Breast epithelium (tissue), 4 donors: ENCODE measurements at regions not wholly inside any gene's neighbourhood (a gene's known extent, or its start where the extent isn't known, plus 50 kb on each side); places are given as distances from the start of the nearest gene placed in this dataset.

Experiments used
- DNase-seq, 2 donors: peaks; one replicate each; pipeline ENCODE4 v3.0.0-alpha.2; 2019; ENCODE audit warnings: low spot score in 2 of 2
- H3K27ac ChIP-seq, 2 donors: fragments of 200-600 bp; sonication (generic) in 1 of 2; one replicate each; pipeline ENCODE4 v1.5.1; 2016 to 2019; ENCODE audit warnings: mild to moderate bottlenecking in 1 of 2
- H3K27me3 ChIP-seq, 2 donors: fragments of 200-600 bp; sonication (generic) in 1 of 2; one replicate each; pipeline versions ENCODE4 v1.5.1 to v1.6.0; 2017 to 2019; ENCODE audit warnings: control low read depth in 1 of 2, mild to moderate bottlenecking in 1 of 2
- H3K36me3 ChIP-seq: fragments of 200-600 bp; one replicate; pipeline ENCODE4 v1.5.1; 2019
- H3K4me1 ChIP-seq, 2 donors: fragments of 200-600 bp; sonication (generic); one replicate each; pipeline ENCODE4 v1.5.1; 2016 to 2019; ENCODE audit warnings: control low read depth in 1 of 2
- H3K4me3 ChIP-seq, 3 donors: fragments of 200-600 bp; sonication (generic); 1 replicate in 2 of 3; 2 replicates in 1 of 3; pipeline ENCODE4 v1.5.1; 2016 to 2019; ENCODE audit warnings: mild to moderate bottlenecking in 3 of 3, moderate library complexity in 2 of 3
- H3K9me3 ChIP-seq, 2 donors: fragments of 200-600 bp; sonication (generic) in 1 of 2; one replicate each; pipeline ENCODE4 v1.5.1; 2016 to 2019; ENCODE audit warnings: control low read depth in 1 of 2
- POLR2A ChIP-seq: fragments of 450-650 bp; IDR thresholded peaks from one replicate; pipeline ENCODE4 v1.6.1; 2016; ENCODE audit warnings: antibody characterized with exemption, mild to moderate bottlenecking, moderate library complexity
- POLR2AphosphoS5 ChIP-seq, 3 donors: sonication (generic); formaldehyde crosslinking; IDR thresholded peaks; one replicate each; pipeline ENCODE4 v1.6.1; 2017; ENCODE audit warnings: antibody characterized with exemption in 3 of 3
- intact Hi-C: fragments of 100-400 bp; cut with DNase I; formaldehyde crosslinking; loops from one replicate; pipeline ENCODE4 v1.15.1; 2023; ENCODE audit warnings: low total_unique reads
- TF ChIP-seq, protein P1 (sequence below), 3 donors: fragments of 450-650 bp; IDR thresholded peaks; one replicate each; pipeline ENCODE4 v1.5.1; 2016 to 2017; ENCODE audit warnings: antibody characterized with exemption in 3 of 3, mild to moderate bottlenecking in 3 of 3, moderate library complexity in 3 of 3

GRCh38 chr6:88492241-88492640 lies 326.1 kb upstream of the CNR1 start:
- Histone ChIP-seq H3K9me3 (no peaks in the 10 kb centered on the region), H3K27ac (no peak overlapping the region), H3K27me3 (no peaks in the 10 kb centered on the region), H3K4me3 (no peak overlapping the region), H3K4me1 (no peaks in the 10 kb centered on the region), H3K36me3 (no peaks in the 10 kb centered on the region)
- intact Hi-C loops, result no loop called here
- TF ChIP-seq POLR2AphosphoS5 (IDR thresholded peaks at IDR 0.05) (no peak), POLR2A (no peak)
- TF ChIP-seq, protein P1, sequence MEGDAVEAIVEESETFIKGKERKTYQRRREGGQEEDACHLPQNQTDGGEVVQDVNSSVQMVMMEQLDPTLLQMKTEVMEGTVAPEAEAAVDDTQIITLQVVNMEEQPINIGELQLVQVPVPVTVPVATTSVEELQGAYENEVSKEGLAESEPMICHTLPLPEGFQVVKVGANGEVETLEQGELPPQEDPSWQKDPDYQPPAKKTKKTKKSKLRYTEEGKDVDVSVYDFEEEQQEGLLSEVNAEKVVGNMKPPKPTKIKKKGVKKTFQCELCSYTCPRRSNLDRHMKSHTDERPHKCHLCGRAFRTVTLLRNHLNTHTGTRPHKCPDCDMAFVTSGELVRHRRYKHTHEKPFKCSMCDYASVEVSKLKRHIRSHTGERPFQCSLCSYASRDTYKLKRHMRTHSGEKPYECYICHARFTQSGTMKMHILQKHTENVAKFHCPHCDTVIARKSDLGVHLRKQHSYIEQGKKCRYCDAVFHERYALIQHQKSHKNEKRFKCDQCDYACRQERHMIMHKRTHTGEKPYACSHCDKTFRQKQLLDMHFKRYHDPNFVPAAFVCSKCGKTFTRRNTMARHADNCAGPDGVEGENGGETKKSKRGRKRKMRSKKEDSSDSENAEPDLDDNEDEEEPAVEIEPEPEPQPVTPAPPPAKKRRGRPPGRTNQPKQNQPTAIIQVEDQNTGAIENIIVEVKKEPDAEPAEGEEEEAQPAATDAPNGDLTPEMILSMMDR (IDR thresholded peaks at IDR 0.05), result no peak
- no peak for DNase-seq

GRCh38 chr6:88491266-88491880 lies 325.2 kb upstream of the CNR1 start:
- no peak for DNase-seq
- H3K9me3 ChIP-seq, result no peaks in the 10 kb centered on the region
- H3K27me3 ChIP-seq, result no peaks in the 10 kb centered on the region
- no peaks in the 10 kb centered on the region for H3K36me3 ChIP-seq
- peak overlapping the region in 1 of 2 donors; percentile 32 for H3K27ac ChIP-seq
- no peaks in the 10 kb centered on the region for H3K4me1 ChIP-seq
- TF ChIP-seq POLR2AphosphoS5 (IDR thresholded peaks at IDR 0.05), result no peak
- TF ChIP-seq, protein P1 (IDR thresholded peaks at IDR 0.05), result no peak
- no peak for TF ChIP-seq POLR2A
- no peak overlapping the region for H3K4me3 ChIP-seq
- intact Hi-C loops, result no loop called here

DNA sequence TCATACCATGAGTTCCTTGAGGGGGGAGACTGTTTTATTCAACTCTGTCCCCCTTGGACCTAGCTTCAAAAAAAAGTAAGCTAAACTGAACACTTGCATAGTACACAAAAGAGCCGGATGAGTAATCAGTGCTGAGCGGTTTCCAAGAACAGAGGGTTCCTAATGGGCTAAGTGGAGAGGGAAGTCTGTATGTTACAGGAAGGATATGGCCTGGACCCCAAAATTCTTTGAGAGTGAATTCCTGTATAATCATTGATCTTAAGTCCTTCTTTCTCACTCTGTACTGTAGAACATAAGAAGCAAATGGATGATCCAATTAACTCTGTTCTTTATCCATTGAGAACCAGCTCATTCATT lies 324.7 kb upstream of the CNR1 start:
- H3K9me3 ChIP-seq, result no peaks in the 10 kb centered on the region
- DNase-seq, result no peak
- TF ChIP-seq, protein P1 (IDR thresholded peaks at IDR 0.05), result no peak
- TF ChIP-seq POLR2AphosphoS5 (IDR thresholded peaks at IDR 0.05), result no peak
- TF ChIP-seq POLR2A, result no peak
- peak overlapping the region in 1 of 2 donors; percentile 48 for H3K27ac ChIP-seq
- no peaks in the 10 kb centered on the region for H3K4me1 ChIP-seq
- no peaks in the 10 kb centered on the region for H3K36me3 ChIP-seq
- intact Hi-C loops, result no loop called here
- no peak overlapping the region for H3K4me3 ChIP-seq
- no peaks in the 10 kb centered on the region for H3K27me3 ChIP-seq

DNA sequence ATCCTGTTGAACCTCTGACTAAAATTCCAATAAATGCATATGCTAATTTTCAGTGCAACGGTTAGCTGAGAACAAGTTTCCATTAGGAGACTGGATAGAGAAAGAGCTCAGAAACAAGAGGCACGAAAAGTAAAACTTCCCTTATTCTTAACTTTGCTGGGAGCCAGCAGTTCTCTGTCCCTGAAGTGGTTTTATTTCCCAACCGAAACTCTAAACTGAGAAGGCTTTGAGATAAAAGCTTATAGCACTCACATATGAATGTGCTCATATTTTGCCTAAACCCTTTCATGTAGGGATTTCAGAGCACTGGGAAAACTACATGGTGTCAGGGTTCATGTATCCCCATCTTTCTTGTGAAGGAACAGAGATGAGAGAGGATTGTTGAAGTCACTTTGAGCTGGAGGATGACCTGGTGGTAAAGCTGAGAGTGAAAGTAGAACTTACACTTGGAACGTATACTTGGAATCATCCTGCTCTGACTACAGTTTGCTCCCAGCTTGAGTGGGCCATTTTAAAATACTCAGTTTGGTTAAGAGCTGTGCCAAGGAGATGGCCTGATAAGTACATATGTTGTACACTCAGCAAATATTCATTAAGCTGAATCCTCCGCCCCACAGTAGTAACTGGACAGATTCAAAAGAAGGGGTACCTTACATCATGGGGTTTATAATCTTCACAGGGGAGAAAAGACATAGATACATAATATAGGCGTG lies 324.2 kb upstream of the CNR1 start:
- Histone ChIP-seq H3K4me1 (no peaks in the 10 kb centered on the region), H3K36me3 (no peaks in the 10 kb centered on the region), H3K27ac (peak overlapping the region in 1 of 2 donors; percentile 48), H3K27me3 (no peaks in the 10 kb centered on the region), H3K4me3 (no peak overlapping the region), H3K9me3 (no peaks in the 10 kb centered on the region)
- DNase-seq, result no peak
- TF ChIP-seq POLR2AphosphoS5 (IDR thresholded peaks at IDR 0.05), result no peak
- no peak for TF ChIP-seq POLR2A
- TF ChIP-seq, protein P1 (IDR thresholded peaks at IDR 0.05), result no peak
- intact Hi-C loops, result no loop called here

- Histone ChIP-seq H3K4me1 (no peaks in the 10 kb centered on the region), H3K36me3 (no peaks in the 10 kb centered on the region), H3K27ac (no peak overlapping the region), H3K27me3 (no peaks in the 10 kb centered on the region), H3K9me3 (peaks cover 0 to 13% of the 10 kb centered on the region in 2 donors), H3K4me3 (no peak overlapping the region)
- intact Hi-C loops, result no loop called here
- no peak for DNase-seq
- TF ChIP-seq POLR2AphosphoS5 (IDR thresholded peaks at IDR 0.05), result no peak
- no peak for TF ChIP-seq POLR2A
- TF ChIP-seq, protein P1 (IDR thresholded peaks at IDR 0.05), result no peak
These were observed 317.3 kb upstream of the CNR1 start for GRCh38 chr6:88483424-88483823.
